Peyer's patch (tissue), 4 donors: ENCODE measurements at regions not wholly inside any gene's neighbourhood (a gene's known extent, or its start where the extent isn't known, plus 50 kb on each side); places are given as distances from the start of the nearest gene placed in this dataset.

ENCODE experiments used
- CTCF ChIP-seq, 6 experiments: fragments of 450-650 bp in 4 of 6; fragments of 200-600 bp in 2 of 6; sonication (generic) in 1 of 6; IDR thresholded peaks; one replicate each; pipeline ENCODE4 v1.5.1; 2017 to 2019; ENCODE audit warnings: antibody characterized with exemption in 6 of 6, mild to moderate bottlenecking in 3 of 6, moderate library complexity in 1 of 6
- POLR2A ChIP-seq, 2 donors: fragments of 450-650 bp; IDR thresholded peaks; one replicate each; pipeline ENCODE4 v1.5.1; 2017; ENCODE audit warnings: antibody characterized with exemption in 2 of 2, mild to moderate bottlenecking in 2 of 2, moderate library complexity in 2 of 2

- TF ChIP-seq CTCF (IDR thresholded peaks at IDR 0.05) (no peak), POLR2A (IDR thresholded peaks at IDR 0.05) (no peak)
Measured at GRCh38 chr13:84296401-84296800, 414.1 kb upstream of the SLITRK1 start.
